DMS 273 (cell line): ENCODE measurements at regions not wholly inside any gene's neighbourhood (a gene's known extent, or its start where the extent isn't known, plus 50 kb on each side); places are given as distances from the start of the nearest gene placed in this dataset.
"Not testable (repeated sequence)": the region's sequence is repeated elsewhere in the genome, so short reads cannot be mapped to it uniquely, and the experiment has no call there.

ENCODE experiments used
- DNase-seq: peaks from one replicate; lab custom pipeline; 2025; ENCODE audit not compliant: unreplicated experiment; lab: John Stamatoyannopoulos, UW

DNA sequence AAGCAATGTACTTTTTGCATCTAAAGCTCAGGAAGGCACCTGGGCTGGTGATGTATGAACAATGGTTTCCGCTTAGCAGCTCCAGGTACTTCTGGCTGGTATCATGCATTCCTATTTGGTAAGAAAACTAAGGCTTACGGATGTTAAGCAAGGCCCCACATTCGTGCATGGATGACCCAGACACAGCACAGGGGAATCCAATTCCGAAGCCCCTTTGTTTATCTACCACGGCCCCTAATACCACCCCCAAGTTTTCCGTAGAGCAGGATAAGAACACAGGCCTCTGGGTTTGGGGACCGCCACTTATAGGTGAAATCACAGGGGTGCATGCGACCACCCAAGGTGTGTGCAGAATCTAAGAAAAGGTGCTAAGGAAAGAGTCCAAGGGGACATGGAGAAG, 192.1 kb upstream of the ID2 start:
- DNase-seq, result no peak

DNA sequence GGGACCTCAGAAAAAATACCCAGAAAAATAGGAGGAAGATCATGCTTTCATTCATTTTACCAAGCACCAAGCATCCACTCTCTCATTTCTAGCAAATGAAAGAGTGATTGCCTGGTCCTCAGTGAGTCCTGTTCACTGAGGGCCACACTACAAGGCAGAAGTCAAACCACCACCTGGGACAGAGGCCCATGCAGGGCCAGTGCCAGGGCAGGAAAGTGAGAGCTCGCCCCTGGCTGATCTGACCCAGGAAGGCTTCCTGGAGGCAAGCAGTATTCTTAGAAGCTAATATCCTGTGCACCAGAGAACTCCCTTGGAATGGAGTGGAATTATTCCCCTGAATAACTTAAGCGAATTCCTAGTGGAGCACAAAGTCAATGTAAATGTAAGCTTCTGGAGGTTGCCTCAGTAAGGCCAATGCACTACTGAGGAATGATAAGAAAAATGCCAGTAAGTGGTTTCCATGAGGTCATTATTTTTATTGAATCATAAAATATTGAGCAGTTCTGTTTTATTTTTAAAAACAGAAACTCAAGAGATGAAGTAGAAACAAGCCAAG, 191.6 kb upstream of the ID2 start:
- no peak for DNase-seq

DNA sequence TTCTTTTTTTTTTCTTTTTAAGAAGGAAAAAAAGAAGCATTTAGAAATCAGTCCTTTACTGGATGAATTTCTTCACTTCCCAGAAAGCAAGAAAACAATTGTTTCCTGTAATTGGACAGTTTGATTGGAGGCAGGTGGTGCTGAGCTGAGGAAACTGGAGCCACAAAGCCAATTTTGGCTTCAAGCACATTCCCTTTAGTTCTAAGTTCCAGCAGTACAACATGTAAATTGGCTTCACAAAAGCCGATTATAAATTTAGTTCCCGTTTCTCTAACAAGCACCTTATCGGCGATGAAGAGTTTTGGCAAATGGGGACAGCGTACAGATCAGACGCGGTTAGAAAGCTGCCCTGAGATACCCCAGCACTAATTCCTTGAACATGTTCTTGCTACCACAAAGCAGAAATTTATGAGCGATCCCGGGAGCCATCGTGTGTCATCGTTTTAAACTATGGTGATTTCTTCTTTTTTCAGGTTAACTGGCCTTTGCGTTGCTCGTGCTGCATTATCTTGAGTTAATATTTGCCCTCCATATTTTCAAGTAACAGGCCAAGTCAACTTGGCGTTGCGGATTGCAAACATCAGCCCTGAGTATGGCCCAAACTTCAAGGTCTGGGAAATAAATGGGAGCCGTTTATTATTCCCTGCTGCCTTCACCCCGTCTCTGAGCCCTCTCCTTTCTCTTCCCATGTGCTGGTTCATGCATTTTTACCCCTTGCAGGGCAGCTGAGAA, 190.4 kb upstream of the ID2 start:
- DNase-seq, result no peak

DNA sequence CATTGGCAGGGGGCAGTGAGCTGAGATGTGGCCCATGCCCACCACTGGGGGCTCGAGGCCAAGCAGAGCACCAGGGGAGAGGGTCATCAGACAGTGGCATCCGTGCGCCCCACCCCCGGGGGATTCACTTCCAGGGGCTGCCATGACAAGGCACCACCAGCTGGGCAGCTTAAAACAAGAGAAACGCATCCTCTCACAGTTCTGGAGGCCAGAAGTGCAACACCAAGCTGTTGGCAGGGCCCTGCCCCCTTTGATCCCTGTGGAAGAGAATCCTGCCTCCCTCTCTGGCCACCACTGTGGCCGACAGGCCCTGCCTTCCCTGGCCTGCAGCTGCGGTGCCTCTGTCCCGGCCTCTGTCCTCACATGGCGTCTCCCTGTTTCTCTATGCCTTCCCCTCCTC, 187.7 kb upstream of the ID2 start:
- no peak for DNase-seq

DNA sequence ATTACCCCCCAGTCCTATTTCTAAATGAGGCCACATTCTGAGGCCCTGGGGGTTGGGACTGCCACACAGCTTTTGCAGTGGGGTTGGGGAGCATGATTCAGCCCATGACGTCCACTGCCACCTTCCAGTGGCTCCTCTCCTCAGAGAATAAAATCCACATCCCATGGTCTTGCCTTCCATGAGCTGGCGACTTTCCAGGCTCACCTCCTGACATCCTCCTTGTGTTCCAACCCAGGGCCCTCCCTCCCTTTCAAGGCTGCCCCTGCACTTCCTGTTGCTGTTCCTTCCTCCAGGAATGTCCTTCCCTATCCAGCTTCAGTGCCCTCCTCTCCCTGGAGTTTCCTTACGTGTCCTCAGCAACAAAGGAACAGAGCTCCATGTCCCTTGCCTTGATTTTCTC, 187.3 kb upstream of the ID2 start:
- no peak for DNase-seq

DNA sequence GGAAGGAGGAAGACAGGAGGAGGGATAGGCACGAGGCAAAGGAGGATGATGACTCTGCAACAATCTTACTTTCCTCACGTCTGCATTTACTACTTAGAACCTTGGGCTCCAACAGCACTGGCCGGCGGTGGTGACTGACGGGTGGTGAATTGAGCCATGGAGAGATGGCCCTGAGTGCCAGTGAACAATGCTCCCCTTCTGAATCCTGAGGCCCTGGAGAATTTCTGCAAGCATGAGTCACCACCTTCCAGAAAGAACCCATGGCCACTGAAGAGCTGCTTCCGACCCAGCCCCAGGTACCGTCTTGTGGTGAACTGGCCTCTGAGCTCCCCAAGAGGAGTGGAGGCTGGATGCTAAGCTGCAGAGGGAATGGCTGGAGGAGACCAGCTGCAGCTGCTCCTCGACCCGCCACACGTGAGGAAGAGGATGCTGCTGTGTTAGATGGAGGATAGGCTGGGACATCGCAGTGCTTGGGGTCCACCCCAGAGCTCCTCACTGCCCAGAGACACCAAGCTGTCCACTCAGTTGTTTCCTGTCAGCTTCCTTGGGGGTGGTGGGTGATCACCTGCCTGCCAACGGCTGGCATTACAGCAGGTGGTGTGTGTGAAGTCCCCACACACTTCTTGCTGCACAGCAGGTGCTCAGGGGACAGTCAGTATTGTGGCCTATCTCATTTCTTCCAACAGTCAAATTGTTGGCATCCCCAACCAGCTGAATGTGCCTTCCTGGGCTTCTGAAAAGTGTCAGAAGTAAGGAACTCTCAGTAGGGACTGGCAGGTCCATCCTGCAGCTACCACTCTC, 186.5 kb upstream of the ID2 start:
- DNase-seq, result no peak

DNA sequence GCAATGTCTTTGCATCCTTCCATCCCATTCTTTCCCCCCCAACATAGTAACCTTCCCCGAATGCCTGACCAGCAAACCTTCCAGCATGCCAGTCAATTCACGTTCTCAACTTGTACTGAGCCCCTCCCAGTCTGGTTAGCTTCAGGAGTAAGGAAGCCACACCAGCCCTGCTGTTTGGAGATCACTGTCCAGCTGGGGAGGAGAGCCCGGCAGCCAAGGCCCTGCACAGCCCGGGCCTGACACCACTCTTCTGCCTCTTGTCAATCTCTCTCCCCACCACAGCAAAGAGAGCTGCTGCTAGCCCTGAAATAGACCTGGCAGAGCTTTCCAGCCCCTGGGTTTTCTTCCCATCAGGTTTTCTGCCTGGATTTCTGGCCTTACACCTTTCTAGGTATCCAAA, 185.8 kb upstream of the ID2 start:
- no peak for DNase-seq

DNA sequence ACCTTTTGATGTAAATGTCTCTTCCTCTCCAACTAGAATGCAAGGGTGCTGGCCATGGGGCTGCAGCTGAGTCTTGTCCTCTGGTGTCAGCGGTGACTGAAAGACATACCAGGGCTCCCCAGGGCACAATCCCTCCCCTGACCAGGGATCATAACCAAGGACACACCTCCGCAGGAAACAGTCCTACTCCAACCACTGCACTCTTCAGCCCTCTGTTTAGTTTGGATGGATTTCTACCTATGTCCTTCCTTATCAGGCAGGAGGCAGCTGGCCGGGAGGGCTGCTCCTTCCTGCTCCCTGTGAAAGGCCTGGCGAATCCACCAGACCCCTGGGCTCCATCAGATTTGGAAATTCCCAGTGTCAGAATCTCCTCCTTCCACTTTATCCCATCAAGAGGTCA, 185.2 kb upstream of the ID2 start:
- no peak for DNase-seq

DNA sequence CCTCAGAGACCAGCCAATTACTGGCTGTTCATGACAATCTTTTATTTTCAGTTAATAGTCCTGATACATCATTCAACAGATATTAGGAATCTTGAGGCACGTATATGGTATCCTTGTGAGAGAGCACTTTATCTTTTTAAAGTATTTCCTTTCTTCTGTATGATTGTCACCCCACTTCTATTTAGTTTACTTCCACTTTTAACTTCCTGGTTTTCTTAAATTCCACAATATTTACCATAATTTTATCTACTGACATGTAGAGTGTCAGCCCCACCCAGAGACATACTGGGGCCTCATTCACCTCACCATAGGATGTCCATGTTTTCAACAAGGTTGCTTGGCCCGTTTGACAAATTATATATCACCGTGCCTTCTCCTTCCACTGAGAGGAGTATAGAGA, 182.9 kb upstream of the ID2 start:
- DNase-seq, result no peak

DNA sequence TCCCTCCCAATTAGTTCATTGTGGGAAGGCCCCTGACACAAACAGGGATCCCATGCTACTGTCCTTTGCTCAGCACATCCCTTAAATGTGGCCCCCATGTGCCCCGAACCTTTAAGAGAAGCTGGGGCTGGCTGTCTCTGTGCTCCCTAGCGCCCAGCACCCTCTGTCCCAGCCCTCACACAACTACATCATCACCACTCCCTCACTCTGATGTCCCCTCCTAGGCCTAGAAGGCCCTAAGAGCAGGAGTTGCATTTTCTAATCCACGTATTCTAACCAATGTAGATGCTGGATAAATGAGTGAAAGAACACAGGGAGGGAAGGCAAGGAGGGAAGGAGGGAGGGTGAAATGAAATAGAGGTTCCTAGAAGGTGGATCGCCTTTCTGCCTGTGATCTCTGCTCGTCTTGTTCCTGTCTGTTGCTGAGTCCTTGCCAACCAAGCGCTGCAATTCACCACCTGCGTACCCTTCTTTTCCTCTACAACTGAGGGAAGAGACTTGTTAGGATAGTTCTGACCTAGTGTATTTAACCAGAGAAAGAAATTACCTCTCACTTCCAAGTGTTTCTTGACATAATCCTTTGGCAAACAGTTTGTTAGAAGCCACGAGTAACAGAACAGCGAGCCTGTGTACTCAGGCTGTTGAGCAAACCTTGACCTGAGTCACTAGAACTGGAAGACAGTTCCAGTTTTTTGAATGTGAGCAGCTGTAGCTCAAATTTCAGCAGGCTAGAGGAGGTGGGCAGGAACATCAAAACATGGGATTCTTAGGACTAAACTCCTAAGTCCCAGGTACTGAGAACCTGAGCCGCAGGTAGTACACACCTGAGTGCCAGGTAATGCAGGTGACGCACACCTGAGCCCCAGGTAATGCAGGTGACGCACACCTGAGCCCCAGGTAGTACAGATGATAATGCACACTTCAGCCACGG, 181.5 kb upstream of the ID2 start:
- no peak for DNase-seq

DNA sequence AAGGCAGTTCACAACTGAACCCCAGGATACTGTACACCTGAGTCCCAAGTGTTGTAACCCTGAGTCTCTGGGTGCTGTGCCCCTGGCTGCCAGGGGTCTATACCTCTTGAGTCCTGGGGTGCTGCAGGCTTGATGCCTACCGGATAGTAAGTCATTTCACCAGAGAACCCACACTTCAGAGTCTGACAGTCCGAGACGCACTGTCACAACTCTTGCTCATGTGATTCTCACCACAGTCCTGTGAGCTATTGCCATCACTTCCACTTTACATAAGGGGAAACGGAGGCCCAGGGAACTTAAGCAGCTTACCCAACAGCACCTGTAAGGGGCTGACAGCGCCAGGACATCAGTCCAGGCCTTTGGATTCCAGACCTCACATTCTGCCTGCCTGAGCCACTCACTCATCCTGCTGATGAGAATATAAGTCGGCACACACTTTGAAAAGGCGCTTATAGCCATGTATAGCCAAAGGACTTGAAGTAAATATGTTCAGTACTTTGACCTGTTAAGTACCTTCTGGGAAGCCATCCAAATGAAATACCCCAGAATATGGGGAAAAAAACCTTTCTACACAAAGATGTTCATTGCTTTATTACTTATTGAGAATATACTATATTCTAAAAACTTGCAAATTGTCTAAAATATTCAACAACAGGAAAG, 180.7 kb upstream of the ID2 start:
- no peak for DNase-seq

DNA sequence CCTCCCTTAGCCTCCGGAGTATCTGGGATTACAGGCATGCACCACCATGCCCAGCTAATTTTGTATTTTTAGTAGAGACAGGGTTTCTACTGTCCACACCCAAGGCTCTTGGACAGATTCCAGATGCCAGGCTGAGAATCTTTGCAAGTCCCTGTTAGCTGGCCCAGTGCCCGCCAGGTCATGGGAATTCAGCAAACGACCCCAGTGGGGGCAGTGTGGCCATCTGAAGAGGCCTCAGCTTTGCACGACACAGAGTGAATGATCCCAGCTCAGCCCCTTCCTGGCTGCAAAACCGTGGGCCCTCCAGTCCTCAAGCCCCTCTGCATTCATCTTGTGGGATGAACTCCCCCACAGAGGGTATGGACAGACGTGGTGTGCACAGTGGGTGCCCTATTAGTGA, 179.5 kb upstream of the ID2 start:
- DNase-seq, result peak; percentile 46

DNA sequence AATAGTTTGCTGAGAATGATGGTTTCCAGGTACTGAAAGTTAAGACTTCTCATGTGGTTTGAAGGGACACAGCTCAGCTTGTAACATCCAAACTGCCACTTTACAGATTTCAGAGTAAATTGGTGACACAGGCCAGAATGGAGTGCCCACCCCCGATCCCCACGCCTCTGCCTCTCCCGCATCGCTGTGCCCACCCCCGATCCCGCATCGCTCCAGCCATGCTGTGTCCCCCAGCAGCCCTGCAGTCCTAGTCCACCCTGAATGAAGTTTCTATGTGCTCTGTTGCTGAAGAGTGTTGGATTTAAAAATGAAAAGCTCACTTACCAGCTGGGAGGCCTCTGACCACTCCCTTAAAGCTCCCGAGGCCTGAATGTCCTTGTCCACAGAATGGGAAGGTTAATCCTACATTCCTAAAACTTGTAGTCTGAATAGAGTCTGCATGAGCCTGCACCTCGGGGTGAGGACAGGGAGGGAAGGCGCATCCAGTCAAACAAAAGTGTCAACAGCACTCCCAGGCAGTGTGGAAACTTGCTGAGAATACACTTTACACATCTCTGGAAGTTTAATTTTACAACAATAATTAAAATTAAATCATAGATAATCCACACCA, 176.4 kb upstream of the ID2 start:
- no peak for DNase-seq

DNA sequence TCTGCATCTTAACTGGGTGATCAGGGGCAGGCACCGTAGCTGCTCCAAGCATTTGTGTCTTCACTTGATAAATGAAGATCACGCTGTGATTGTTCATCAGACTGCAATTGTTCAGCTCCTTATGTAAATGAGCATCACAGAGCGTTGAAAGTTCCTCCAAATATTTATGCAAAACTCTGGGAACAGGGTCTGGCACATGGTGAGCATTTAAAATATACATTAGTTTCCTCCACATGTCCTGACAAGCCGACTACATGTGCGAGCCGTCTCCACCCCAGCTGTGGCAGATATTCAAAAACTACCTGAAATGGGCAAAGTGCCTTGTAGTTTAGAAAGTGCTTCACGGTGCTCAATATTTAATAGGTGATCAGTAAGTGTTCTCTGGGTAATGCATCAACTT, 175.1 kb upstream of the ID2 start:
- DNase-seq, result peak; percentile 20

DNA sequence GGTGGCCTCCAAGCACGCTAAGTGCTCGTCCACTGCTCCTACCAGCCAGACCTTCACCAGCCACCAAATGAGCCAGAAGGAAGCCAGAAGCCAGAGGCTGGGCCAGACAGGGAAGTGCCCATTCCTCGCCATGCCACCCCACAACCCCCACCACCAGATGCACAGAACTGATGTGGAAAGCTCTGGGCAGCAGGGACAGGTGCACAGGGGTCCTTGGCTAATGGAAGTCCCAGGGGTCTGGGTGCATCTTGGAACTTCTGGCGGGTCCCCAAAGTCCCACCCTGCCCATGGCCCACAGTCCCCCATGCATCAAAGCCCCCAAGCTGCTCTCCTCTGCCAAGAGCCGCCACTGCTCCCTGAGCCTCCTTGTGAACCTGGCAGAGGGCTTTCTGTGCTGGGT, 173.1 kb upstream of the ID2 start:
- DNase-seq, result no peak

DNA sequence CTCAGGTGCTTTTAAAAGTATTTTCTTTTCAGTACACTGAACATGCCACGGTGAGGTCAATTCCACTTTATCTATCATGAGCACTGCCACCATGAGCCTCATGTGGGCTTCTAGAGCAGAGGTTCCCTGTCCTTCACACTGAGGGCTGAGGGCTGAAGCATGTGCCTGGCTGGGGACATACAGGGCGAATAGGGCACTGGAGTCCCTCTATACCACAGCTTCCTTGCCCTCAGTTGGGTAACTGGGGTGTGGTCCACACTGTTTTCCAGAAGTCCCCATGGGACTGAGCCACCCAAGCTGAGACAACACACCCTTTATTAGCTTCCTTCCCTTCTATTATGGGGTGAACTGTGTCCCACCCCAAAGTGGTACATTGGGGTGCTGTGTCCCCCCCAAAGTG, 172.2 kb upstream of the ID2 start:
- no peak for DNase-seq

DNA sequence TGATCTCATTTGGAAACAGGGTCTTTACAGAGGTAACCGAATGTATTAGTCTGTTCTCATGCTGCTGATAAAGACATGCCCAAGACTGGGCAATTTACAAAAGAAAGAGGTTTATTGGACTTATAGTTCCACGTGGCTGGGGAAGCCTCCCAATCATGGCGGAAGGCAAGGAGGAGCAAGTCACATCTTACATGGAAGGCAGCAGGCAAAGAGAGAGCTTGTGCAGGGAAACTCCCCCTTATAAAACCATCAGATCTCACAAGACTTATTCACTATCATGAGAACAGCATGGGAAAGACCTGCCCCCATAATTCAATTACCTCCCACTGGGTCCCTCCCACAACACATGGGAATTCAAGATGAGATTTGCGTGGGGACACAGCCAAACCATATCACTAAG, 171.8 kb upstream of the ID2 start:
- not testable (repeated sequence) for DNase-seq

DNA sequence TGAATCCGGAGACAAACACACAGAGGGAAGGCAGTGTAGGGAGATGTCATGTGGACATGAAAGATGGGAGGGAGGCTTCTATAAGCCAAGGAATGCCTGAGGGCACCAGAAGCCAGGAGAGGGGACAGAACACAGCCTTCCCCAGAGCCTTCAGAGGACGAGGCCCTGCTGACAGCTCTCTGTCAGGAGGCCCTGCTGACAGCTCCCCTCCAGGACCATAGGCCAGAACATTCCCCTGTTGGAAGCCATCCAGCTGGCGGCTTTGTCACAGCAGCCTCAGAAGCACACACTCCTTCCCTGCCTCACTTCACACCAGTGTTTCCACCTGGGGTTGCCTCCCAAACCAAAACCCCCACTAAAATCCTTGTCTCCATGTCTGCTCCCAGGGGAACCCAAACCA, 171.3 kb upstream of the ID2 start:
- DNase-seq, result no peak

DNA sequence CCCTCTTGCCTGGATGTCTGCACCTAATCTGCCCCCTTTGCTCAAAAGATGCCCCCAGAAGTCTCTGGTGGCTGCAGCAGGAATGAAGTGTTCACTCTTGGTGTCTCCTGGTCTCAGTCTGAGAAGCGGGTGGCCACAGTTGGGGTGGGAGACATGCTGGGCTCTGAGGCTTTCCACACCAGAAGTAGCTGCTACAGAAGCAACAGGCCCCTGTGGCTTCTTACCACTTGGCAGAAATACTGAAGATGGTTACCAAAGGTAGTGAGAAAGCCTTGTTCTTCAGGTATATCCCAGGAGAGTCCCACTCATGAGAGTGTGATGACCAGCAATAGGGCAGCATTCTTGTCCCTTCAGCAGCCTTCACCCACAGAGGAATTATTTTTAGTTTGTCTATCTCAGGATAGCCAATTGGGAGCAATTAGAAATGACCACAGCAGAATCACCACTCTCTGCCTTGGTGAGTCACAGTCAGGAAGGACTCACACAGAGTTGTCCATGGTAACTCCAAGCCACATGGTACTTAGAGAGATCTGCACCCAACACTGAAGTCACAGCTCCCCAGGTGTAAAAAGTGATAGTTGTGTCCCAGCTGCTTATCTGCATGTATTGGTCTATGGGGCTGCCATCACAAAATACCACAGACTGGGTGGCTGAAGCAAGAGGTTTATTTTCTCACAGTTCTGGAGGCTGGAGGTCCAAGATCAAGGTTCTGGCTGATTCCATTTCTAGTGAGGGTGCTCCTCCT, 169.8 kb upstream of the ID2 start:
- no peak for DNase-seq
